HCT116 (cell line): ENCODE measurements at regions not wholly inside any gene's neighbourhood (a gene's known extent, or its start where the extent isn't known, plus 50 kb on each side); places are given as distances from the start of the nearest gene placed in this dataset.

ENCODE experiments used
- ATAC-seq: fragments of 200-7000 bp; cut with Tn5 transposase; 2 replicates; pipeline ENCODE4 v1.9.1; 2020; ENCODE audit warnings: mild to moderate bottlenecking, moderate library complexity
- BruUV-seq: library from RNA; stranded (reverse); fragments of 400-500 nt; replicated peaks from 2 replicates; lab custom pipeline; 2021; lab: Mats Ljungman, UMichigan
- CTCF ChIA-PET: fragments of 300-600 bp; sonication (Branson Sonifier 250); formaldehyde crosslinking; loops from one replicate; lab custom pipeline; 2021; ENCODE audit warnings: antibody characterized with exemption; lab: Charles Lee
- POLR2A ChIA-PET: fragments of 300-600, 350-600 bp; sonication (Branson Sonifier 250); formaldehyde crosslinking; loops from one replicate; lab custom pipeline; 2021; ENCODE audit warnings: antibody characterized with exemption; lab: Charles Lee
- RAD21 ChIA-PET, 2 experiments: fragments of 300-600 bp; sonication (Branson Sonifier 250); formaldehyde crosslinking; loops; one replicate each; lab custom pipeline; 2023; ENCODE audit warnings: low total read pairs in 2 of 2; ENCODE audit not compliant: uncharacterized antibody in 2 of 2, unreplicated experiment in 2 of 2, low non-redundant PET in 1 of 2; lab: Charles Lee
- DNase-seq: peaks from one replicate; pipeline ENCODE4 v3.0.0-alpha.2; 2010; ENCODE audit warnings: low read depth, low spot score
- H2AFZ ChIP-seq: fragments of 200-600 bp; shearing (Covaris generic), sonication (generic); 2 replicates; pipeline ENCODE4 v1.6.1; 2017; ENCODE audit warnings: low read depth, mixed run types, mixed read lengths, antibody characterized with exemption, low read length; ENCODE audit not compliant: poor library complexity, severe bottlenecking
- H3K27ac ChIP-seq: 2 replicates; pipeline ENCODE4 v1.5.1; 2012; ENCODE audit warnings: low read depth, low read length
- H3K27me3 ChIP-seq: fragments of 200-600 bp; sonication (generic); 2 replicates; pipeline ENCODE4 v1.6.1; 2016; ENCODE audit warnings: mixed run types, low read length, mixed read lengths; ENCODE audit not compliant: insufficient read depth
- H3K36me3 ChIP-seq, 2 experiments: fragments of 200-500 bp in 1 of 2; fragments of 200-600 bp in 1 of 2; sonication (Bioruptor generic) in 1 of 2; sonication (generic) in 1 of 2; 2 replicates each; pipeline versions ENCODE4 v1.5.1 to v1.6.1; 2014 to 2016; ENCODE audit warnings: low read length in 2 of 2, inconsistent platforms in 1 of 2, mixed read lengths in 1 of 2, mixed run types in 1 of 2; ENCODE audit not compliant: insufficient read depth in 2 of 2, control insufficient read depth in 1 of 2
- H3K4me1 ChIP-seq, 2 experiments: fragments of 200-600 bp in 1 of 2; sonication (generic) in 1 of 2; 2 replicates each; pipeline versions ENCODE4 v1.5.1 to v1.6.1; 2012 to 2017; ENCODE audit warnings: low read length in 2 of 2, inconsistent platforms in 1 of 2, mild to moderate bottlenecking in 1 of 2, mixed read lengths in 1 of 2, mixed run types in 1 of 2, moderate library complexity in 1 of 2; ENCODE audit not compliant: insufficient read depth in 2 of 2, control insufficient read depth in 1 of 2
- H3K4me2 ChIP-seq: fragments of 200-600 bp; sonication (generic); 2 replicates; pipeline ENCODE4 v1.6.1; 2017; ENCODE audit warnings: mixed run types, low read length, mixed read lengths
- H3K4me3 ChIP-seq, 2 experiments: fragments of 200-600 bp in 1 of 2; sonication (generic) in 1 of 2; replicated peaks in 1 of 2; 2 replicates each; pipeline ENCODE4 v1.5.1; 2011 to 2016; ENCODE audit warnings: low read length in 2 of 2, control low read depth in 1 of 2, low read depth in 1 of 2, mild to moderate bottlenecking in 1 of 2, mixed read lengths in 1 of 2, mixed run types in 1 of 2
- H3K79me2 ChIP-seq: fragments of 200-600 bp; sonication (generic); 2 replicates; pipeline ENCODE4 v1.6.1; 2017; ENCODE audit warnings: mild to moderate bottlenecking, mixed run types, low read length, moderate library complexity, mixed read lengths; ENCODE audit not compliant: insufficient read depth
- H3K9ac ChIP-seq: fragments of 200-600 bp; sonication (generic); 2 replicates; pipeline ENCODE4 v1.6.1; 2016; ENCODE audit warnings: low read length, mixed read lengths
- H3K9me2 ChIP-seq: fragments of 200-600 bp; sonication (generic), shearing (Covaris generic); 2 replicates; pipeline ENCODE4 v1.6.1; 2017; ENCODE audit warnings: mixed run types, mild to moderate bottlenecking, moderate library complexity; ENCODE audit not compliant: insufficient read depth
- H3K9me3 ChIP-seq, 2 experiments: fragments of 200-500 bp in 1 of 2; fragments of 200-600 bp in 1 of 2; sonication (Bioruptor generic) in 1 of 2; sonication (generic) in 1 of 2; 2 replicates each; pipeline ENCODE4 v1.6.1; 2014 to 2017; ENCODE audit warnings: low read length in 2 of 2, mixed read lengths in 2 of 2, inconsistent platforms in 1 of 2, low read depth in 1 of 2, mild to moderate bottlenecking in 1 of 2, mixed run types in 1 of 2, moderate library complexity in 1 of 2; ENCODE audit not compliant: control insufficient read depth in 1 of 2, insufficient read depth in 1 of 2
- H4K20me1 ChIP-seq: fragments of 200-600 bp; sonication (generic), shearing (Covaris generic); 2 replicates; pipeline ENCODE4 v1.6.1; 2017; ENCODE audit warnings: mixed run types, mild to moderate bottlenecking, moderate library complexity; ENCODE audit not compliant: insufficient read depth
- CBX3 ChIP-seq: IDR thresholded peaks from 2 replicates; pipeline ENCODE4 v1.6.1; 2012; ENCODE audit warnings: low read depth
- CEBPB ChIP-seq: IDR thresholded peaks from 2 replicates; pipeline ENCODE4 v1.6.1; 2012; ENCODE audit warnings: low read depth
- EZH2 ChIP-seq: fragments of 200-600 bp; sonication (generic); IDR thresholded peaks from 2 replicates; pipeline ENCODE4 v1.6.1; 2017; ENCODE audit warnings: antibody characterized with exemption, mixed run types
- JUND ChIP-seq: IDR thresholded peaks from 2 replicates; pipeline ENCODE4 v1.6.1; 2012
- POLR2AphosphoS5 ChIP-seq: IDR thresholded peaks from 2 replicates; pipeline ENCODE4 v1.6.1; 2011; ENCODE audit warnings: mild to moderate bottlenecking, low read depth, low read length, moderate library complexity
- SP1 ChIP-seq: IDR thresholded peaks from 2 replicates; pipeline ENCODE4 v1.6.1; 2012; ENCODE audit warnings: low read depth
- SRF ChIP-seq: IDR thresholded peaks from 2 replicates; pipeline ENCODE4 v1.6.1; 2012; ENCODE audit warnings: low read depth
- TCF7L2 ChIP-seq: IDR thresholded peaks from 2 replicates; pipeline ENCODE4 v1.7.0; 2011; ENCODE audit warnings: borderline replicate concordance, inconsistent platforms; ENCODE audit not compliant: insufficient read depth, insufficient read length; ENCODE audit errors: extremely low read depth
- intact Hi-C: fragments of 100-400 bp; cut with micrococcal nuclease; formaldehyde crosslinking; loops from 2 replicates; pipeline ENCODE4 v1.10.0; 2022
- TF ChIP-seq, protein P1 (sequence below): IDR thresholded peaks from 2 replicates; pipeline ENCODE4 v1.6.1; 2012
- TF ChIP-seq, protein P2 (sequence below): IDR thresholded peaks from 2 replicates; pipeline ENCODE4 v1.6.1; 2011; ENCODE audit warnings: mild to moderate bottlenecking, low read length, moderate library complexity; ENCODE audit not compliant: insufficient replicate concordance; ENCODE audit errors: extremely low read depth

DNA sequence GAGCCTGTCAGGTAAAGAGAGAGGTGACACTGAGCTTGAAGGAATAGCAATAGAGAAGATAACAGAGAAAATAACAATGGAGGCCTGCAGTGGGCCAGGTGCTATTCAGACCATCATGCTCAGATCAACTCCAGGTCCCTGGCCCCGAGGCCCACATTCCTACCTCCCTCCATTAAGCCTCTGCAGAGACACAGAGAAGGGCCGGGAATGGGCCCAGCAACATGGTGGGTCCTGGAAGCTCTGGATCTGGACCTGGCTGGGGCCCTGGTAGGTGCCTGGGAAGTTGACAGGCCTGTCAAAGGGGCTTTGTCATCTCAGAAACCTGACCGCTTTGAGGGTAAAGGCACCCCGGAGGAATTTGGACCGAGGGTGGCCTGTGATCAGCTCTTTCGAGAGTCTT is 159.7 kb upstream of the GLI2 start:
- no peaks in the 10 kb centered on the region for H3K27me3 ChIP-seq
- BruUV-seq, result no TSS peak
- H3K9me2 ChIP-seq, result no peaks in the 10 kb centered on the region
- no peak overlapping the region for H3K4me3 ChIP-seq
- POLR2A ChIA-PET, result no interaction called here
- intact Hi-C loops, result no loop called here
- H3K4me1 ChIP-seq, result no peaks in the 10 kb centered on the region
- CTCF ChIA-PET, result interaction anchor here (1.5 kb wide), 1 partner anchor 23 kb away, joined by 4 read pairs; no protein-coding TSS in a partner anchor
- H3K36me3 ChIP-seq, result no peaks in the 10 kb centered on the region
- H2AFZ ChIP-seq, result no peak overlapping the region
- H3K4me2 ChIP-seq, result no peak overlapping the region
- no peaks in the 10 kb centered on the region for H4K20me1 ChIP-seq
- H3K27ac ChIP-seq, result no peak overlapping the region
- H3K79me2 ChIP-seq, result no peaks in the 10 kb centered on the region
- no peaks in the 10 kb centered on the region for H3K9me3 ChIP-seq
- RAD21 ChIA-PET, result no interaction called here
- H3K9ac ChIP-seq, result no peak overlapping the region
- no peak for DNase-seq
- TF ChIP-seq JUND (no peak), CEBPB (no peak), SP1 (no peak), SRF (no peak), EZH2 (no peak), CBX3 (no peak), TCF7L2 (no peak), POLR2AphosphoS5 (no peak)
- TF ChIP-seq, protein P1, sequence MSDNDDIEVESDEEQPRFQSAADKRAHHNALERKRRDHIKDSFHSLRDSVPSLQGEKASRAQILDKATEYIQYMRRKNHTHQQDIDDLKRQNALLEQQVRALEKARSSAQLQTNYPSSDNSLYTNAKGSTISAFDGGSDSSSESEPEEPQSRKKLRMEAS, result no peak
- TF ChIP-seq, protein P2, sequence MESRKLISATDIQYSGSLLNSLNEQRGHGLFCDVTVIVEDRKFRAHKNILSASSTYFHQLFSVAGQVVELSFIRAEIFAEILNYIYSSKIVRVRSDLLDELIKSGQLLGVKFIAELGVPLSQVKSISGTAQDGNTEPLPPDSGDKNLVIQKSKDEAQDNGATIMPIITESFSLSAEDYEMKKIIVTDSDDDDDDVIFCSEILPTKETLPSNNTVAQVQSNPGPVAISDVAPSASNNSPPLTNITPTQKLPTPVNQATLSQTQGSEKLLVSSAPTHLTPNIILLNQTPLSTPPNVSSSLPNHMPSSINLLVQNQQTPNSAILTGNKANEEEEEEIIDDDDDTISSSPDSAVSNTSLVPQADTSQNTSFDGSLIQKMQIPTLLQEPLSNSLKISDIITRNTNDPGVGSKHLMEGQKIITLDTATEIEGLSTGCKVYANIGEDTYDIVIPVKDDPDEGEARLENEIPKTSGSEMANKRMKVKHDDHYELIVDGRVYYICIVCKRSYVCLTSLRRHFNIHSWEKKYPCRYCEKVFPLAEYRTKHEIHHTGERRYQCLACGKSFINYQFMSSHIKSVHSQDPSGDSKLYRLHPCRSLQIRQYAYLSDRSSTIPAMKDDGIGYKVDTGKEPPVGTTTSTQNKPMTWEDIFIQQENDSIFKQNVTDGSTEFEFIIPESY, result no peak
- TF ChIP-seq, all 23 proteins: peak for 0
- no peak for ATAC-seq
